ENCODE measurements at regions not wholly inside any gene's neighbourhood (a gene's known extent, or its start where the extent isn't known, plus 50 kb on each side); places are given as distances from the start of the nearest gene placed in this dataset.

- TF ChIP-seq, protein P1, sequence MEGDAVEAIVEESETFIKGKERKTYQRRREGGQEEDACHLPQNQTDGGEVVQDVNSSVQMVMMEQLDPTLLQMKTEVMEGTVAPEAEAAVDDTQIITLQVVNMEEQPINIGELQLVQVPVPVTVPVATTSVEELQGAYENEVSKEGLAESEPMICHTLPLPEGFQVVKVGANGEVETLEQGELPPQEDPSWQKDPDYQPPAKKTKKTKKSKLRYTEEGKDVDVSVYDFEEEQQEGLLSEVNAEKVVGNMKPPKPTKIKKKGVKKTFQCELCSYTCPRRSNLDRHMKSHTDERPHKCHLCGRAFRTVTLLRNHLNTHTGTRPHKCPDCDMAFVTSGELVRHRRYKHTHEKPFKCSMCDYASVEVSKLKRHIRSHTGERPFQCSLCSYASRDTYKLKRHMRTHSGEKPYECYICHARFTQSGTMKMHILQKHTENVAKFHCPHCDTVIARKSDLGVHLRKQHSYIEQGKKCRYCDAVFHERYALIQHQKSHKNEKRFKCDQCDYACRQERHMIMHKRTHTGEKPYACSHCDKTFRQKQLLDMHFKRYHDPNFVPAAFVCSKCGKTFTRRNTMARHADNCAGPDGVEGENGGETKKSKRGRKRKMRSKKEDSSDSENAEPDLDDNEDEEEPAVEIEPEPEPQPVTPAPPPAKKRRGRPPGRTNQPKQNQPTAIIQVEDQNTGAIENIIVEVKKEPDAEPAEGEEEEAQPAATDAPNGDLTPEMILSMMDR (IDR thresholded peaks at IDR 0.05): peak; percentile 86
- no peak overlapping the region for H3K27ac Mint-ChIP-seq
These were observed 103.8 kb upstream of the QRFPR start for GRCh38 chr4:121484633-121485032.

GRCh38 chr4:121479808-121480207 lies 99.0 kb upstream of the QRFPR start:
- Mint-ChIP-seq H3K4me3 (no peak overlapping the region), H3K4me1 (ENCODE audit: low read depth) (no peaks in the 10 kb centered on the region), H3K27me3 (ENCODE audit: insufficient read depth) (peaks cover 8% of the 10 kb centered on the region), H3K36me3 (ENCODE audit: low read depth) (no peaks in the 10 kb centered on the region), H3K9me3 (no peaks in the 10 kb centered on the region), H3K27ac (no peak overlapping the region)
- TF ChIP-seq, protein P1 (IDR thresholded peaks at IDR 0.05): no peak
- no peak for DNase-seq

More at GRCh38 chr4:121484633-121485032, 103.8 kb upstream of the QRFPR start:
- no peaks in the 10 kb centered on the region for H3K36me3 Mint-ChIP-seq (ENCODE audit: low read depth)
- no peaks in the 10 kb centered on the region for H3K9me3 Mint-ChIP-seq
- peak; percentile 74 for DNase-seq
- peaks cover 14% of the 10 kb centered on the region for H3K27me3 Mint-ChIP-seq (ENCODE audit: insufficient read depth)
- no peaks in the 10 kb centered on the region for H3K4me1 Mint-ChIP-seq (ENCODE audit: low read depth)
- no peak overlapping the region for H3K4me3 Mint-ChIP-seq

DNA sequence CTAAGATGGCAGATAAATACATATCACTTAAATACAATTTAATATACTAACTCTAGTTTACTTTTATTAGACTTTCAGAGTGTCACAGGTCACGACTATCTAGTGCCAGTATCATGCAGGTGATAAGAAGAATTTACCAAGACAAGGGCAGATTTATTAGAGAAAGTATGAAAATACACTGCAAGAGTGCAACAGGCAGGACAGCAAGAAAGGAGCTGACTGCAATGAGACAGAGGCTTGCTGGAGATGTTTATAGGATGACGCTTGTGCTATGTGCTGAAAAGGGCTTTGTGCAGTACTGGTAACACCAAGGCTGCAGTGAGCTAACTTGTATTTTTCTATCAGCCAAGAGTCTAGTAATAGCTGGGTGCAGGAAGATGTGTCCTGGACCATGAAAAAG lies 96.7 kb upstream of the QRFPR start:
- TF ChIP-seq, protein P1 (IDR thresholded peaks at IDR 0.05): no peak
- no peak for DNase-seq
- Mint-ChIP-seq H3K4me1 (ENCODE audit: low read depth) (no peaks in the 10 kb centered on the region), H3K36me3 (ENCODE audit: low read depth) (no peaks in the 10 kb centered on the region), H3K27me3 (ENCODE audit: insufficient read depth) (peaks cover 3% of the 10 kb centered on the region), H3K27ac (no peak overlapping the region), H3K4me3 (no peak overlapping the region), H3K9me3 (no peaks in the 10 kb centered on the region)

- Mint-ChIP-seq H3K36me3 (ENCODE audit: low read depth) (no peaks in the 10 kb centered on the region), H3K4me1 (ENCODE audit: low read depth) (no peaks in the 10 kb centered on the region), H3K27me3 (ENCODE audit: insufficient read depth) (no peaks in the 10 kb centered on the region; the same call in 1 of the 2 replicates), H3K9me3 (no peaks in the 10 kb centered on the region), H3K4me3 (no peak overlapping the region), H3K27ac (no peak overlapping the region)
- no peak for DNase-seq
- TF ChIP-seq, protein P1 (IDR thresholded peaks at IDR 0.05): no peak
These were observed 96.3 kb upstream of the QRFPR start for GRCh38 chr4:121477079-121477478.

DNA sequence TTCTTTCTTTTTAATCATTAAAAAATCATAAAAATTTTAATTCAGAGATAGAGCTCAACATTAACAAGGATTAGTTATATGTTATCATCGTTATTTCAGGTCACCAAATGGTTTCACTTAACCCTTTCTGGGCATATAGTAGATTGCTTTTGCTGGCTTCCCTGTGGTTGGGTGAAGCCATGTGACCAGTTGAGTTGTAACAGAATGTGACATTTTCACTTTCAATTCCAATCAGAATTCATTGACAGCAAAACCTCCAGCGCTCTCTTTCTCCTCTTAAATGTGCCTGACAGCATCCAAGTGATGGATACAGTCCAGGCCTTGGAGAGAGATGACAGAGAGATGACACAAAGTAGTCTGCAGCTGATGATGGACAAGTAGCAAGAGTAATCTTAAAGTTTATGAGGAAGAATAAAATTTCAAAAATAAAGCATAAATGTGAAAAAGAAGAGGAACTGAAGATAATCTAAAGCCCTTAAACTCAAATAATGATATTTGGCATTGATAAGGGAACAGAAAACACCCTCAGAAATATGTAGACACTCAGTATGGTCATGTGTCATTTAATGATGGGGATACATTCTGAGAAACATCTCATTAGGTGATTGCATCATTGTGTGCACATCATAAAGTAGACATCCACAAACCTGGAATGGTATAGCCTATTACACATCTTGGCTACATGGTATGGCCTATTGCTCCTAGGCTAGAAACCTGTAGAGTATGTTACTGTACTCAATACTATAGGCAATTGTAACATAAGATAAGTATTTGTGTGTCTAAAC lies 92.3 kb upstream of the QRFPR start:
- H3K27ac Mint-ChIP-seq: no peak overlapping the region
- TF ChIP-seq, protein P1 (IDR thresholded peaks at IDR 0.05): no peak

More for the DNA sequence above, 92.3 kb upstream of the QRFPR start:
- H3K9me3 Mint-ChIP-seq: no peaks in the 10 kb centered on the region
- no peaks in the 10 kb centered on the region for H3K27me3 Mint-ChIP-seq (ENCODE audit: insufficient read depth)
- no peaks in the 10 kb centered on the region for H3K36me3 Mint-ChIP-seq (ENCODE audit: low read depth)
- no peak for DNase-seq
- H3K4me3 Mint-ChIP-seq: no peak overlapping the region
- no peaks in the 10 kb centered on the region for H3K4me1 Mint-ChIP-seq (ENCODE audit: low read depth)

Data from HFFc6 (cell line).